ENCODE measurements at regions not wholly inside any gene's neighbourhood (a gene's known extent, or its start where the extent isn't known, plus 50 kb on each side); places are given as distances from the start of the nearest gene placed in this dataset.
"Not testable (repeated sequence)": the region's sequence is repeated elsewhere in the genome, so short reads cannot be mapped to it uniquely, and the experiment has no call there.

GRCh38 chr5:118156181-118156580 lies 832.2 kb downstream of the DTWD2 start:
- no peak for DNase-seq

GRCh38 chr5:118146824-118147223 lies 841.5 kb downstream of the DTWD2 start:
- no peak for DNase-seq

- no peak for DNase-seq
These were observed 843.8 kb downstream of the DTWD2 start for GRCh38 chr5:118144540-118144939.

- no peak for DNase-seq
These were observed 849.0 kb downstream of the DTWD2 start for GRCh38 chr5:118139361-118139760.

- no peak for DNase-seq
These were observed 862.2 kb downstream of the DTWD2 start for GRCh38 chr5:118126159-118126558.

GRCh38 chr5:118125687-118126086 lies 862.7 kb downstream of the DTWD2 start:
- no peak for DNase-seq

GRCh38 chr5:118121258-118121657 lies 867.1 kb downstream of the DTWD2 start:
- no peak for DNase-seq

GRCh38 chr5:118115791-118116190 lies 872.6 kb downstream of the DTWD2 start:
- no peak for DNase-seq

GRCh38 chr5:118111956-118112355 lies 876.4 kb downstream of the DTWD2 start:
- no peak for DNase-seq

GRCh38 chr5:118107246-118107645 lies 881.1 kb downstream of the DTWD2 start:
- DNase-seq, result not testable (repeated sequence)

- no peak for DNase-seq
These were observed 889.6 kb downstream of the DTWD2 start for GRCh38 chr5:118098716-118099115.

GRCh38 chr5:118095115-118095514 lies 893.2 kb downstream of the DTWD2 start:
- no peak for DNase-seq

GRCh38 chr5:118088448-118088847 lies 899.9 kb downstream of the DTWD2 start:
- no peak for DNase-seq

GRCh38 chr5:118076490-118076889 lies 911.9 kb downstream of the DTWD2 start:
- no peak for DNase-seq

- no peak for DNase-seq
These were observed 918.3 kb downstream of the DTWD2 start for GRCh38 chr5:118070041-118070440.

GRCh38 chr5:118069452-118069851 lies 918.9 kb downstream of the DTWD2 start:
- DNase-seq, result no peak

GRCh38 chr5:118068886-118069285 lies 919.5 kb downstream of the DTWD2 start:
- DNase-seq, result no peak

- DNase-seq, result not testable (repeated sequence)
These were observed 924.5 kb downstream of the DTWD2 start for GRCh38 chr5:118063836-118064235.

- no peak for DNase-seq
These were observed 927.5 kb downstream of the DTWD2 start for GRCh38 chr5:118060833-118061232.

GRCh38 chr5:118052503-118052902 lies 935.8 kb downstream of the DTWD2 start:
- no peak for DNase-seq

- DNase-seq, result no peak
These were observed 944.2 kb downstream of the DTWD2 start for GRCh38 chr5:118044169-118044568.

- DNase-seq, result no peak
These were observed 944.8 kb downstream of the DTWD2 start for GRCh38 chr5:118043531-118043930.

- no peak for DNase-seq
These were observed 946.3 kb downstream of the DTWD2 start for GRCh38 chr5:118042076-118042475.

- DNase-seq, result no peak
These were observed 947.9 kb downstream of the DTWD2 start for GRCh38 chr5:118040496-118040895.

GRCh38 chr5:118033686-118034338 lies 954.5 kb downstream of the DTWD2 start:
- no peak for DNase-seq

All from NCI-H748 treated with DMSO at 0.1 percent for 48 hours (cell line).